Transverse colon (tissue), 4 donors: ENCODE measurements at regions not wholly inside any gene's neighbourhood (a gene's known extent, or its start where the extent isn't known, plus 50 kb on each side); places are given as distances from the start of the nearest gene placed in this dataset.

Experiments used
- POLR2A ChIP-seq: fragments of 450-650 bp; IDR thresholded peaks from one replicate; pipeline ENCODE4 v1.6.1; 2016; ENCODE audit warnings: antibody characterized with exemption, mild to moderate bottlenecking, moderate library complexity
- POLR2AphosphoS5 ChIP-seq, 3 donors: sonication (generic); formaldehyde crosslinking; IDR thresholded peaks; one replicate each; pipeline ENCODE4 v1.6.1; 2016; ENCODE audit warnings: antibody characterized with exemption in 3 of 3
- TF ChIP-seq, protein P1 (sequence below), 5 experiments: fragments of 200-600 bp in 3 of 5; fragments of 450-650 bp in 2 of 5; sonication (generic) in 3 of 5; IDR thresholded peaks; 1 replicate in 2 of 5; 2 replicates in 3 of 5; pipeline ENCODE4 v1.5.1; 2016 to 2017; ENCODE audit warnings: antibody characterized with exemption in 5 of 5, inconsistent platforms in 3 of 5, mild to moderate bottlenecking in 2 of 5, moderate library complexity in 1 of 5

DNA sequence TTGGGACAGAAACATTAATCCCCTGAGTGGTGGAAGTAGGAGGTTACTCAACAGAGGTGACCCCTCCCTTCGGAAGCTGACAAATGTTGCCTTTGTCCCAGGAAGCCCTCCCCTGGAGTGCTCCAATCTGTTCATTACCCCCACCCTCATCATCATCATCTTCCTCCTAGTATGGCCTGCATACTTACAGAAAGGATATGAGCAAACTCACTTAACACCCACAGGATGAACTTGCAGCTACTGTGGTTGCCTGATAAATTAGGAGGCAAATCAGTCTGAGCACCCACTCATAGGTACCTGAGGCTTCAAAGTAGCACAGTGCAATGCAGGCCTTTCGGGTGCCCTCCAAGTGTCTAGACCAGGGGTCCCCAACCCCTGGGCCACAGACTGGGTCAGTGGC lies 236.7 kb upstream of the GATB start:
- no peak for TF ChIP-seq POLR2A
- TF ChIP-seq, protein P1, sequence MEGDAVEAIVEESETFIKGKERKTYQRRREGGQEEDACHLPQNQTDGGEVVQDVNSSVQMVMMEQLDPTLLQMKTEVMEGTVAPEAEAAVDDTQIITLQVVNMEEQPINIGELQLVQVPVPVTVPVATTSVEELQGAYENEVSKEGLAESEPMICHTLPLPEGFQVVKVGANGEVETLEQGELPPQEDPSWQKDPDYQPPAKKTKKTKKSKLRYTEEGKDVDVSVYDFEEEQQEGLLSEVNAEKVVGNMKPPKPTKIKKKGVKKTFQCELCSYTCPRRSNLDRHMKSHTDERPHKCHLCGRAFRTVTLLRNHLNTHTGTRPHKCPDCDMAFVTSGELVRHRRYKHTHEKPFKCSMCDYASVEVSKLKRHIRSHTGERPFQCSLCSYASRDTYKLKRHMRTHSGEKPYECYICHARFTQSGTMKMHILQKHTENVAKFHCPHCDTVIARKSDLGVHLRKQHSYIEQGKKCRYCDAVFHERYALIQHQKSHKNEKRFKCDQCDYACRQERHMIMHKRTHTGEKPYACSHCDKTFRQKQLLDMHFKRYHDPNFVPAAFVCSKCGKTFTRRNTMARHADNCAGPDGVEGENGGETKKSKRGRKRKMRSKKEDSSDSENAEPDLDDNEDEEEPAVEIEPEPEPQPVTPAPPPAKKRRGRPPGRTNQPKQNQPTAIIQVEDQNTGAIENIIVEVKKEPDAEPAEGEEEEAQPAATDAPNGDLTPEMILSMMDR (IDR thresholded peaks at IDR 0.05), result no peak
- no peak for TF ChIP-seq POLR2AphosphoS5 (IDR thresholded peaks at IDR 0.05)
